MCF 10A (cell line): ENCODE measurements at regions not wholly inside any gene's neighbourhood (a gene's known extent, or its start where the extent isn't known, plus 50 kb on each side); places are given as distances from the start of the nearest gene placed in this dataset.

Source experiments
- BruUV-seq: library from RNA; stranded (reverse); fragments of 400-500 nt; replicated peaks from 2 replicates; lab custom pipeline; 2021; lab: Mats Ljungman, UMichigan
- CTCF ChIA-PET: fragments of 300-600 bp; sonication (Branson Sonifier 250); formaldehyde crosslinking; extraction: SDS; loops from one replicate; lab custom pipeline; 2021; ENCODE audit warnings: antibody characterized with exemption, inconsistent platforms; lab: Yijun Ruan, JAX
- POLR2A ChIA-PET: fragments of 300-600, 350-650 bp; sonication (Branson Sonifier 250); formaldehyde crosslinking; extraction: SDS; loops from one replicate; lab custom pipeline; 2020; ENCODE audit warnings: antibody characterized with exemption, inconsistent platforms; lab: Yijun Ruan, JAX
- DNase-seq: peaks from one replicate; pipeline ENCODE4 v3.0.0-alpha.2; 2018; ENCODE audit not compliant: unreplicated experiment
- H3K27ac Mint-ChIP-seq: one replicate; pipeline ENCODE4 v1.8.0; 2022; ENCODE audit warnings: mild to moderate bottlenecking, low read depth, mixed read lengths; ENCODE audit not compliant: unreplicated experiment
- H3K27me3 Mint-ChIP-seq: one replicate; pipeline ENCODE4 v1.8.0; 2022; ENCODE audit warnings: mixed read lengths; ENCODE audit not compliant: insufficient read depth, unreplicated experiment
- H3K36me3 Mint-ChIP-seq: one replicate; pipeline ENCODE4 v1.8.0; 2022; ENCODE audit warnings: mild to moderate bottlenecking, moderate library complexity, mixed read lengths; ENCODE audit not compliant: insufficient read depth, unreplicated experiment
- H3K4me1 Mint-ChIP-seq: one replicate; pipeline ENCODE4 v1.8.0; 2022; ENCODE audit warnings: mixed read lengths; ENCODE audit not compliant: insufficient read depth, unreplicated experiment
- H3K4me3 Mint-ChIP-seq: one replicate; pipeline ENCODE4 v1.8.0; 2022; ENCODE audit warnings: mild to moderate bottlenecking, moderate library complexity, mixed read lengths; ENCODE audit not compliant: unreplicated experiment
- H3K9me3 Mint-ChIP-seq: one replicate; pipeline ENCODE4 v1.8.0; 2022; ENCODE audit warnings: mixed read lengths; ENCODE audit not compliant: unreplicated experiment
- CTCF ChIP-seq: fragments of 200-600 bp; IDR thresholded peaks from one replicate; pipeline ENCODE4 v1.8.0; 2022; ENCODE audit warnings: antibody characterized with exemption, mild to moderate bottlenecking; ENCODE audit not compliant: unreplicated experiment
- intact Hi-C: fragments of 100-400 bp; cut with micrococcal nuclease; formaldehyde crosslinking; loops from 2 replicates; pipeline ENCODE4 v1.14.1; 2022

GRCh38 chr2:128377071-128377910 lies 58.6 kb upstream of the HS6ST1 start:
- no peaks in the 10 kb centered on the region for H3K9me3 Mint-ChIP-seq
- ChIA-PET CTCF (no interaction called here), POLR2A (no interaction called here)

GRCh38 chr2:128378231-128379020 lies 59.8 kb upstream of the HS6ST1 start:
- no peak for TF ChIP-seq CTCF
- intact Hi-C loops: no loop called here
- peaks cover 5% of the 10 kb centered on the region for H3K4me1 Mint-ChIP-seq
- no peaks in the 10 kb centered on the region for H3K27me3 Mint-ChIP-seq
- H3K27ac Mint-ChIP-seq: no peak overlapping the region
- H3K9me3 Mint-ChIP-seq: no peaks in the 10 kb centered on the region
- no peak for DNase-seq
- no peak overlapping the region for H3K4me3 Mint-ChIP-seq
- H3K36me3 Mint-ChIP-seq: no peaks in the 10 kb centered on the region
- CTCF ChIA-PET: interaction anchor here (0.5 to 0.7 kb wide), 3 partner anchors 118 to 258 kb away, joined by 3 to 4 read pairs (median 3); no protein-coding TSS in a partner anchor
- POLR2A ChIA-PET: no interaction called here
- BruUV-seq: no TSS peak

More at GRCh38 chr2:128377071-128377910, 58.6 kb upstream of the HS6ST1 start:
- Mint-ChIP-seq H3K4me1 (peaks cover 5% of the 10 kb centered on the region), H3K27ac (no peak overlapping the region), H3K27me3 (no peaks in the 10 kb centered on the region), H3K4me3 (no peak overlapping the region), H3K36me3 (no peaks in the 10 kb centered on the region)
- no peak for DNase-seq
- intact Hi-C loops: no loop called here
- no peak for TF ChIP-seq CTCF
- no TSS peak for BruUV-seq

GRCh38 chr2:128379021-128380015 lies 60.6 kb upstream of the HS6ST1 start:
- Mint-ChIP-seq H3K27me3 (no peaks in the 10 kb centered on the region), H3K9me3 (no peaks in the 10 kb centered on the region), H3K4me1 (peaks cover 5% of the 10 kb centered on the region), H3K27ac (no peak overlapping the region), H3K4me3 (no peak overlapping the region), H3K36me3 (no peaks in the 10 kb centered on the region)
- intact Hi-C loops: no loop called here
- CTCF ChIA-PET: interaction anchor here (0.6 kb wide), 1 partner anchor 257 kb away, joined by 3 read pairs; no protein-coding TSS in a partner anchor
- TF ChIP-seq CTCF: no peak
- peak; percentile 56 for DNase-seq
- POLR2A ChIA-PET: no interaction called here
- BruUV-seq: no TSS peak
